ENCODE measurements at regions not wholly inside any gene's neighbourhood (a gene's known extent, or its start where the extent isn't known, plus 50 kb on each side); places are given as distances from the start of the nearest gene placed in this dataset.
"Not testable (repeated sequence)": the region's sequence is repeated elsewhere in the genome, so short reads cannot be mapped to it uniquely, and the experiment has no call there.

GRCh38 chr18:56000041-56000440, 412.0 kb upstream of the TCF4 start:
- peak; percentile 22 for DNase-seq

- DNase-seq, result peak; percentile 24
Observed at GRCh38 chr18:55999641-56000040, 411.6 kb upstream of the TCF4 start.

GRCh38 chr18:55998801-55999385, 410.9 kb upstream of the TCF4 start:
- peak; percentile 39 for DNase-seq

GRCh38 chr18:55998071-55998522, 410.1 kb upstream of the TCF4 start:
- DNase-seq, result peak; percentile 69

GRCh38 chr18:55997151-55997561, 409.2 kb upstream of the TCF4 start:
- DNase-seq, result peak; percentile 37

- no peak for DNase-seq
Observed at GRCh38 chr18:55996717-55997116, 408.7 kb upstream of the TCF4 start.

- DNase-seq, result no peak
Observed at GRCh38 chr18:55990186-55990585, 402.2 kb upstream of the TCF4 start.

- peak; percentile 9 for DNase-seq
Observed at GRCh38 chr18:55988537-55988936, 400.5 kb upstream of the TCF4 start.

GRCh38 chr18:55983433-55983832, 395.4 kb upstream of the TCF4 start:
- peak; percentile 61 for DNase-seq

GRCh38 chr18:55982992-55983391, 395.0 kb upstream of the TCF4 start:
- DNase-seq, result peak; percentile 72

GRCh38 chr18:55981712-55982475, 393.9 kb upstream of the TCF4 start:
- no peak for DNase-seq

GRCh38 chr18:55974521-55974920, 386.5 kb upstream of the TCF4 start:
- no peak for DNase-seq

GRCh38 chr18:55968550-55968949, 380.6 kb upstream of the TCF4 start:
- DNase-seq, result peak; percentile 39

GRCh38 chr18:55967019-55967418, 379.0 kb upstream of the TCF4 start:
- DNase-seq, result no peak

GRCh38 chr18:55964171-55964570, 376.2 kb upstream of the TCF4 start:
- DNase-seq, result no peak

GRCh38 chr18:55953326-55953725, 365.3 kb upstream of the TCF4 start:
- no peak for DNase-seq

GRCh38 chr18:55951738-55952137, 363.7 kb upstream of the TCF4 start:
- not testable (repeated sequence) for DNase-seq

GRCh38 chr18:55950379-55951166, 362.6 kb upstream of the TCF4 start:
- DNase-seq, result no peak

- DNase-seq, result no peak
Observed at GRCh38 chr18:55934821-55935220, 346.8 kb upstream of the TCF4 start.

- no peak for DNase-seq
Observed at GRCh38 chr18:55932675-55933074, 344.7 kb upstream of the TCF4 start.

- peak; percentile 83 for DNase-seq
Observed at GRCh38 chr18:55927831-55928230, 339.8 kb upstream of the TCF4 start.

GRCh38 chr18:55925772-55926171, 337.8 kb upstream of the TCF4 start:
- DNase-seq, result peak; percentile 12

- DNase-seq, result no peak
Observed at GRCh38 chr18:55920063-55920462, 332.1 kb upstream of the TCF4 start.

GRCh38 chr18:55918444-55918843, 330.5 kb upstream of the TCF4 start:
- DNase-seq, result peak; percentile 76

Data from fibroblast of skin of right biceps (primary cell).